ENCODE measurements at regions not wholly inside any gene's neighbourhood (a gene's known extent, or its start where the extent isn't known, plus 50 kb on each side); places are given as distances from the start of the nearest gene placed in this dataset.

GRCh38 chr2:9137379-9138150 lies 69.0 kb upstream of the ASAP2 start:
- DNase-seq: peak in 1 of 3 donors; percentile 27

GRCh38 chr2:9135822-9136558 lies 70.6 kb upstream of the ASAP2 start:
- DNase-seq: no peak

- no peak for DNase-seq
Measured at GRCh38 chr2:9127316-9127715, 79.3 kb upstream of the ASAP2 start.

GRCh38 chr2:9126540-9126939 lies 80.1 kb upstream of the ASAP2 start:
- DNase-seq: no peak

- no peak for DNase-seq
Measured at GRCh38 chr2:9124231-9124741, 82.3 kb upstream of the ASAP2 start.

- DNase-seq: no peak
Measured at GRCh38 chr2:9123069-9123468, 83.5 kb upstream of the ASAP2 start.

GRCh38 chr2:9122367-9122766 lies 84.2 kb upstream of the ASAP2 start:
- DNase-seq: no peak

GRCh38 chr2:9118383-9118960 lies 88.1 kb upstream of the ASAP2 start:
- no peak for DNase-seq

- DNase-seq: no peak
Measured at GRCh38 chr2:9115229-9115628, 91.4 kb upstream of the ASAP2 start.

GRCh38 chr2:9114458-9114857 lies 92.2 kb upstream of the ASAP2 start:
- no peak for DNase-seq

GRCh38 chr2:9113916-9114315 lies 92.7 kb upstream of the ASAP2 start:
- DNase-seq: no peak

- no peak for DNase-seq
Measured at GRCh38 chr2:9113262-9113661, 93.3 kb upstream of the ASAP2 start.

- DNase-seq: peak in 1 of 3 donors; percentile 78
Measured at GRCh38 chr2:9112079-9112721, 94.4 kb upstream of the ASAP2 start.

- DNase-seq: no peak
Measured at GRCh38 chr2:9110893-9111569, 95.6 kb upstream of the ASAP2 start.

- DNase-seq: no peak
Measured at GRCh38 chr2:9110346-9110884, 96.2 kb upstream of the ASAP2 start.

- no peak for DNase-seq
Measured at GRCh38 chr2:9109871-9110270, 96.7 kb upstream of the ASAP2 start.

- DNase-seq: peak in 1 of 3 donors; percentile 55
Measured at GRCh38 chr2:9108210-9108967, 98.2 kb upstream of the ASAP2 start.

- no peak for DNase-seq
Measured at GRCh38 chr2:9107168-9108025, 99.2 kb upstream of the ASAP2 start.

GRCh38 chr2:9106338-9107167 lies 100.1 kb upstream of the ASAP2 start:
- DNase-seq: peak in 1 of 3 donors; percentile 49

All from muscle of back (tissue), 3 donors.